Renal cortical epithelial cell (primary cell): ENCODE measurements at regions not wholly inside any gene's neighbourhood (a gene's known extent, or its start where the extent isn't known, plus 50 kb on each side); places are given as distances from the start of the nearest gene placed in this dataset.

ENCODE experiments used
- DNase-seq: peaks from one replicate; pipeline ENCODE4 v3.0.0-alpha.2; 2011; ENCODE audit warnings: low read depth

- no peak for DNase-seq
These were observed 201.7 kb upstream of the HNRNPA3 start for GRCh38 chr2:177010861-177011260.

GRCh38 chr2:177014946-177015345 is 197.6 kb upstream of the HNRNPA3 start:
- DNase-seq: no peak

- no peak for DNase-seq
These were observed 197.2 kb upstream of the HNRNPA3 start for GRCh38 chr2:177015356-177015923.

- DNase-seq: no peak
These were observed 192.0 kb upstream of the HNRNPA3 start for GRCh38 chr2:177020524-177021119.

GRCh38 chr2:177021706-177022343 is 190.8 kb upstream of the HNRNPA3 start:
- no peak for DNase-seq

GRCh38 chr2:177024765-177025164 is 187.8 kb upstream of the HNRNPA3 start:
- DNase-seq: no peak

- DNase-seq: no peak
These were observed 186.3 kb upstream of the HNRNPA3 start for GRCh38 chr2:177026253-177026652.

GRCh38 chr2:177026956-177027355 is 185.6 kb upstream of the HNRNPA3 start:
- no peak for DNase-seq

GRCh38 chr2:177028296-177028695 is 184.3 kb upstream of the HNRNPA3 start:
- DNase-seq: no peak

GRCh38 chr2:177029075-177029474 is 183.5 kb upstream of the HNRNPA3 start:
- DNase-seq: no peak

GRCh38 chr2:177029501-177029900 is 183.1 kb upstream of the HNRNPA3 start:
- no peak for DNase-seq

- no peak for DNase-seq
These were observed 182.7 kb upstream of the HNRNPA3 start for GRCh38 chr2:177029901-177030300.

- no peak for DNase-seq
These were observed 182.0 kb upstream of the HNRNPA3 start for GRCh38 chr2:177030451-177031105.

- no peak for DNase-seq
These were observed 181.0 kb upstream of the HNRNPA3 start for GRCh38 chr2:177031438-177032180.

- no peak for DNase-seq
These were observed 175.8 kb upstream of the HNRNPA3 start for GRCh38 chr2:177036747-177037146.

- no peak for DNase-seq
These were observed 175.0 kb upstream of the HNRNPA3 start for GRCh38 chr2:177037569-177037968.

GRCh38 chr2:177038787-177039484 is 173.7 kb upstream of the HNRNPA3 start:
- DNase-seq: no peak

GRCh38 chr2:177042311-177042710 is 170.3 kb upstream of the HNRNPA3 start:
- DNase-seq: no peak

GRCh38 chr2:177044671-177045070 is 167.9 kb upstream of the HNRNPA3 start:
- DNase-seq: no peak

GRCh38 chr2:177048981-177049380 is 163.6 kb upstream of the HNRNPA3 start:
- DNase-seq: no peak

GRCh38 chr2:177051278-177051677 is 161.3 kb upstream of the HNRNPA3 start:
- DNase-seq: no peak

GRCh38 chr2:177052471-177052870 is 160.1 kb upstream of the HNRNPA3 start:
- no peak for DNase-seq
